Loucy (cell line): ENCODE measurements at regions not wholly inside any gene's neighbourhood (a gene's known extent, or its start where the extent isn't known, plus 50 kb on each side); places are given as distances from the start of the nearest gene placed in this dataset.
"Not testable (repeated sequence)": the region's sequence is repeated elsewhere in the genome, so short reads cannot be mapped to it uniquely, and the experiment has no call there.

ENCODE experiments used
- H2AFZ ChIP-seq: fragments of 200-600 bp; sonication (generic); 2 replicates; pipeline ENCODE4 v1.6.0; 2016; ENCODE audit warnings: antibody characterized with exemption, mild to moderate bottlenecking, low read length, moderate library complexity
- H3F3A ChIP-seq: fragments of 200-600 bp; 2 replicates; pipeline ENCODE4 v1.6.0; 2016; ENCODE audit warnings: antibody characterized with exemption, low read depth, mild to moderate bottlenecking
- H3K27me3 ChIP-seq: fragments of 200-600 bp; sonication (generic); 2 replicates; pipeline ENCODE4 v1.6.1; 2014; ENCODE audit warnings: low read length, mild to moderate bottlenecking; ENCODE audit not compliant: insufficient read depth, poor library complexity, severe bottlenecking
- H3K36me3 ChIP-seq: fragments of 200-600 bp; sonication (generic); 2 replicates; pipeline ENCODE4 v1.6.1; 2016; ENCODE audit warnings: low read length; ENCODE audit not compliant: insufficient read depth
- H3K4me1 ChIP-seq: fragments of 200-600 bp; sonication (generic); 2 replicates; pipeline ENCODE4 v1.5.1; 2014; ENCODE audit warnings: low read length, mild to moderate bottlenecking; ENCODE audit not compliant: insufficient read depth, poor library complexity, severe bottlenecking
- H3K4me2 ChIP-seq: fragments of 200-600 bp; sonication (generic); 2 replicates; pipeline ENCODE4 v1.6.0; 2014; ENCODE audit warnings: antibody characterized with exemption, low read length, low read depth, mild to moderate bottlenecking; ENCODE audit not compliant: poor library complexity, severe bottlenecking
- H3K4me3 ChIP-seq: fragments of 200-600 bp; sonication (generic); 2 replicates; pipeline ENCODE4 v1.5.1; 2014; ENCODE audit warnings: low read length, mild to moderate bottlenecking, mixed read lengths; ENCODE audit not compliant: poor library complexity, severe bottlenecking
- H3K79me2 ChIP-seq: fragments of 200-600 bp; sonication (generic); 2 replicates; pipeline ENCODE4 v1.6.1; 2014; ENCODE audit warnings: low read length; ENCODE audit not compliant: insufficient read depth
- H3K9ac ChIP-seq: fragments of 200-600 bp; sonication (generic); 2 replicates; pipeline ENCODE4 v1.6.0; 2014; ENCODE audit warnings: mild to moderate bottlenecking, low read depth, low read length, moderate library complexity; ENCODE audit not compliant: poor library complexity, severe bottlenecking
- H3K9me2 ChIP-seq: fragments of 200-600 bp; sonication (generic); replicated peaks from 2 replicates; pipeline ENCODE4 v1.6.1; 2016; ENCODE audit warnings: low read depth, low read length, mixed read lengths
- H3K9me3 ChIP-seq: fragments of 200-600 bp; sonication (generic); 2 replicates; pipeline ENCODE4 v1.6.1; 2014; ENCODE audit warnings: mild to moderate bottlenecking, antibody characterized with exemption, low read length, low read depth; ENCODE audit not compliant: insufficient read depth
- H4K20me1 ChIP-seq: fragments of 200-600 bp; sonication (generic); 2 replicates; pipeline ENCODE4 v1.6.0; 2014; ENCODE audit warnings: antibody characterized with exemption, low read length, mild to moderate bottlenecking; ENCODE audit not compliant: insufficient read depth, poor library complexity, severe bottlenecking
- EZH2phosphoT487 ChIP-seq: fragments of 200-600 bp; IDR thresholded peaks from 2 replicates; pipeline ENCODE4 v1.6.1; 2018; ENCODE audit warnings: antibody characterized with exemption, mild to moderate bottlenecking, moderate library complexity, borderline replicate concordance
- TF ChIP-seq, protein P1 (sequence below): fragments of 200-600 bp; sonication (generic); conservative IDR thresholded peaks from 2 replicates; pipeline ENCODE4 v1.5.1; 2014; ENCODE audit warnings: mild to moderate bottlenecking, antibody characterized with exemption, low read length

DNA sequence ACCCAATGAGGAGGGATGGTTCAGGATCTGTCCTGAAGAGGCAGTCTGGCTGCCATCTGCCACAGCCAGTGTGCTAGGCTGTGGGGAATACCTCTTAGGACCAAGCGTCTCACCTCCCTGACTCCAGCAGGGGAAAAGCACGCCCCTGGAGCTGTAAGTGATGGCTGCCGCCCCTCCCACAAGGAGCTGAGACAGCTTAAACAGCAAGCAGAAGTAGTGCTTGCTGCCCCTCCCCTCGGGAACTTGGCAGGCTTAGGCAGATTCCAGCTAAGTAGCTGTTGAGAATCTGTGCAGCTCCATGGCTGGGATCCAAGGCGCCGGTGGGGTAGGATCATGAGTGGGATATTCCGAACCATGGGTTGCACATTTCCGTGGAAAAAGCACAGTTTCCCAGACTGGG, 360.4 kb upstream of the MDGA2 start:
- Histone ChIP-seq H3K9ac (no peak overlapping the region), H3K4me2 (no peak overlapping the region), H4K20me1 (no peaks in the 10 kb centered on the region), H3K36me3 (no peaks in the 10 kb centered on the region), H3K4me1 (no peaks in the 10 kb centered on the region), H2AFZ (no peak overlapping the region), H3F3A (no peaks in the 10 kb centered on the region), H3K4me3 (no peak overlapping the region), H3K27me3 (no peaks in the 10 kb centered on the region), H3K9me2 (no peaks in the 10 kb centered on the region), H3K79me2 (no peaks in the 10 kb centered on the region), H3K9me3 (no peaks in the 10 kb centered on the region)
- TF ChIP-seq, protein P1, sequence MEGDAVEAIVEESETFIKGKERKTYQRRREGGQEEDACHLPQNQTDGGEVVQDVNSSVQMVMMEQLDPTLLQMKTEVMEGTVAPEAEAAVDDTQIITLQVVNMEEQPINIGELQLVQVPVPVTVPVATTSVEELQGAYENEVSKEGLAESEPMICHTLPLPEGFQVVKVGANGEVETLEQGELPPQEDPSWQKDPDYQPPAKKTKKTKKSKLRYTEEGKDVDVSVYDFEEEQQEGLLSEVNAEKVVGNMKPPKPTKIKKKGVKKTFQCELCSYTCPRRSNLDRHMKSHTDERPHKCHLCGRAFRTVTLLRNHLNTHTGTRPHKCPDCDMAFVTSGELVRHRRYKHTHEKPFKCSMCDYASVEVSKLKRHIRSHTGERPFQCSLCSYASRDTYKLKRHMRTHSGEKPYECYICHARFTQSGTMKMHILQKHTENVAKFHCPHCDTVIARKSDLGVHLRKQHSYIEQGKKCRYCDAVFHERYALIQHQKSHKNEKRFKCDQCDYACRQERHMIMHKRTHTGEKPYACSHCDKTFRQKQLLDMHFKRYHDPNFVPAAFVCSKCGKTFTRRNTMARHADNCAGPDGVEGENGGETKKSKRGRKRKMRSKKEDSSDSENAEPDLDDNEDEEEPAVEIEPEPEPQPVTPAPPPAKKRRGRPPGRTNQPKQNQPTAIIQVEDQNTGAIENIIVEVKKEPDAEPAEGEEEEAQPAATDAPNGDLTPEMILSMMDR = no peak
- TF ChIP-seq EZH2phosphoT487 = no peak

DNA sequence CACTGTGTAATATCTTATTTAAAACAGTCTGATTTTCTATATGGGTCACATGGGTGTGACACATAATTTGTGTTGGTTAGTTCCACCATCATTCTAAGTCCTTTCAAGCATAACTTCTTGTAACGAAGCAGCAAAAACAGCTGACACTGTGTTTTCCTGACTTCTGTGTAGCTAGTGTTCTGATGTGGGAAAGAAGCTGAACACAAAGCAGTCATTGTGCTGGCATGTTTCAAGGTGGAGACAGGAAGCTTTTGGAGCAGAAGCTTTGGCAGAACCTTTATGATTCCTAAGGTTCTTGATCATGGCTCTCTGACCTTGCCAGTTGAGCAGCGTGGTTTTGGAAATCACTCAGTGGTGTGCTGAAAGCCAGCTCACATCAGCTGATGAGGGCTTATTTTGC, 351.7 kb upstream of the MDGA2 start:
- no peak overlapping the region for H3K4me2 ChIP-seq
- TF ChIP-seq, protein P1 = no peak
- TF ChIP-seq EZH2phosphoT487 = no peak
- no peaks in the 10 kb centered on the region for H3K36me3 ChIP-seq
- H3K4me1 ChIP-seq = no peaks in the 10 kb centered on the region
- no peaks in the 10 kb centered on the region for H3K27me3 ChIP-seq
- H3K9ac ChIP-seq = no peak overlapping the region
- H3K9me3 ChIP-seq = 0 out of 2 replicates have a peak, but pooled peaks cover 4% of the 10 kb centered on the region
- H3K9me2 ChIP-seq = no peaks in the 10 kb centered on the region
- no peak overlapping the region for H3K4me3 ChIP-seq
- H3F3A ChIP-seq = no peaks in the 10 kb centered on the region
- H3K79me2 ChIP-seq = no peaks in the 10 kb centered on the region
- H4K20me1 ChIP-seq = no peaks in the 10 kb centered on the region
- no peak overlapping the region for H2AFZ ChIP-seq

DNA sequence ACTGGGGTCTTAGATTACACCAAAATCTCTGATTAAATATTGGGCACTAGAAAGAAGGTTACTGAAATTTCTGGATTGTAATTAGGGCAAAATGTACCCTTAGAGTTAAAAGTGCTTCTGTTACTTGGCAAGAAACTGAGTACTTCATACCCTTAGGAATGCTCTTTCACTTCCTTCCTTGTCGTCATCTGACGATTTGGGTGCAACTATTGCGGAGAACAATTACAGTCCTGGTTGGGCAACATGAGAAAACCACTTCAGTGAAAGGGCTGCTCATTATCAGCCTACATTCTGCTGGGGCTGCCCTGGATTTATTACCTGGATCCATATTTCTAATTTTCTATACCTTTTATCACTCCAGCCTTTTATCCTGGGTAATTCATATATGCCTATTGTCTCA, 348.5 kb upstream of the MDGA2 start:
- Histone ChIP-seq H3K4me2 (no peak overlapping the region), H3K9ac (no peak overlapping the region), H3K79me2 (no peaks in the 10 kb centered on the region), H3K4me3 (no peak overlapping the region), H3K27me3 (no peaks in the 10 kb centered on the region), H3K9me2 (no peaks in the 10 kb centered on the region), H3K4me1 (no peaks in the 10 kb centered on the region), H3K9me3 (0 out of 2 replicates have a peak, but pooled peaks cover 4% of the 10 kb centered on the region), H4K20me1 (no peaks in the 10 kb centered on the region), H3F3A (no peaks in the 10 kb centered on the region), H2AFZ (no peak overlapping the region), H3K36me3 (no peaks in the 10 kb centered on the region)
- TF ChIP-seq, protein P1 = no peak
- no peak for TF ChIP-seq EZH2phosphoT487

DNA sequence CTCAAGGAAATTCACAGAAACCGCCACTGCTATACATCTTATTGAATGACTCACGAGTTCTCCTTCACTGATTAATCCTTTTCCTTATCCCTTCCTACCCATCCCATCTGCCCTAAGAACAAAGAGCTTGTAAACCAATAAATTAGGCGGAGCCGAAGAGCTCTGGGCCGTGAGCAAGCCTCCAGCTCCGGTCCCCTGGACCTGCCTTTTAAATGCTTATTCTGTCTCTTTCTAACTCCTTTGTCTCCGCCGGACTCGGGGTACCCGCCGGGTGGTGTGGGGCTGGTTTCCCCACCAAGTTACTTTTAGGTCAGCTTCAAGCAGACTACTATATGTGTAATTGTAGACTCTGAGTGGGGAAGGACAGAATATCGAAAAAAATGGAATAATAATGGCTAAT, 336.1 kb upstream of the MDGA2 start:
- H3K36me3 ChIP-seq, H3K9me3 ChIP-seq, H3K27me3 ChIP-seq, H3K79me2 ChIP-seq, H2AFZ ChIP-seq, H4K20me1 ChIP-seq, H3K4me2 ChIP-seq, H3K4me3 ChIP-seq, H3K9me2 ChIP-seq, H3F3A ChIP-seq, H3K4me1 ChIP-seq, H3K9ac ChIP-seq: not testable (repeated sequence)
